Common myeloid progenitor, CD34-positive (primary cell): ENCODE measurements at regions not wholly inside any gene's neighbourhood (a gene's known extent, or its start where the extent isn't known, plus 50 kb on each side); places are given as distances from the start of the nearest gene placed in this dataset.
"Not testable (repeated sequence)": the region's sequence is repeated elsewhere in the genome, so short reads cannot be mapped to it uniquely, and the experiment has no call there.

Experiments used
- CTCF ChIA-PET: fragments of 350-600 bp; sonication (Branson Sonifier 250); formaldehyde crosslinking; loops from one replicate; lab custom pipeline; 2021; ENCODE audit warnings: antibody characterized with exemption; lab: Charles Lee
- POLR2A ChIA-PET: fragments of 350-600 bp; sonication (Branson Sonifier 250); formaldehyde crosslinking; loops from one replicate; lab custom pipeline; 2021; ENCODE audit warnings: antibody characterized with exemption; lab: Charles Lee
- DNase-seq, 3 donors: peaks; one replicate each; pipeline versions ENCODE4 v3.0.0 to v3.0.0-alpha.2; 2013
- H3K27ac ChIP-seq, 2 experiments: 1 replicate in 1 of 2; 2 replicates in 1 of 2; pipeline ENCODE4 v1.7.0; 2013; ENCODE audit warnings: inconsistent platforms in 2 of 2, low read length in 2 of 2, mild to moderate bottlenecking in 2 of 2, low read depth in 1 of 2, moderate library complexity in 1 of 2; ENCODE audit not compliant: severe bottlenecking in 2 of 2, insufficient read depth in 1 of 2, poor library complexity in 1 of 2
- H3K27me3 ChIP-seq, 5 experiments: replicated peaks in 2 of 5; 1 replicate in 3 of 5; 2 replicates in 2 of 5; pipeline versions ENCODE4 v1.6.1 to v1.7.0; 2013; ENCODE audit warnings: low read length in 4 of 5, mild to moderate bottlenecking in 2 of 5, moderate library complexity in 2 of 5, inconsistent platforms in 1 of 5; ENCODE audit not compliant: insufficient read depth in 5 of 5, control insufficient read depth in 4 of 5
- H3K36me3 ChIP-seq, 4 experiments: 1 replicate in 2 of 4; 2 replicates in 2 of 4; pipeline versions ENCODE4 v1.6.1 to v1.7.0; 2013; ENCODE audit warnings: low read length in 3 of 4, control low read depth in 1 of 4, mild to moderate bottlenecking in 1 of 4; ENCODE audit not compliant: control insufficient read depth in 4 of 4, insufficient read depth in 4 of 4
- H3K4me1 ChIP-seq, 4 experiments: 1 replicate in 3 of 4; 2 replicates in 1 of 4; pipeline versions ENCODE4 v1.6.1 to v1.7.1; 2013; ENCODE audit warnings: low read length in 3 of 4, mild to moderate bottlenecking in 3 of 4, control low read depth in 1 of 4, inconsistent platforms in 1 of 4, moderate library complexity in 1 of 4; ENCODE audit not compliant: control insufficient read depth in 4 of 4, insufficient read depth in 4 of 4; ENCODE audit errors: control extremely low read depth in 1 of 4
- H3K4me3 ChIP-seq, 7 experiments: 1 replicate in 4 of 7; 2 replicates in 3 of 7; pipeline versions ENCODE4 v1.5.1 to v1.7.0; 2013; ENCODE audit warnings: mild to moderate bottlenecking in 7 of 7, low read length in 6 of 7, moderate library complexity in 6 of 7, inconsistent platforms in 2 of 7, low read depth in 2 of 7, control low read depth in 1 of 7; ENCODE audit not compliant: insufficient read depth in 4 of 7, control insufficient read depth in 1 of 7; ENCODE audit errors: extremely low read depth in 1 of 7
- H3K9me3 ChIP-seq, 5 experiments: 1 replicate in 4 of 5; 2 replicates in 1 of 5; pipeline versions ENCODE4 v1.6.1 to v1.7.1; 2013; ENCODE audit warnings: low read length in 4 of 5, mild to moderate bottlenecking in 2 of 5, inconsistent platforms in 1 of 5, low read depth in 1 of 5, moderate library complexity in 1 of 5; ENCODE audit not compliant: control insufficient read depth in 4 of 5, insufficient read depth in 2 of 5; ENCODE audit errors: control extremely low read depth in 1 of 5
- WGBS: methylation state at CpG from one replicate; pipeline ENCODE4 v1.1.5; 2013; ENCODE audit not compliant: insufficient coverage; 5-methylcytosine and 5-hydroxymethylcytosine counted together

- H3K27me3 ChIP-seq, H3K36me3 ChIP-seq, DNase-seq, H3K27ac ChIP-seq, H3K9me3 ChIP-seq, CTCF ChIA-PET, POLR2A ChIA-PET, H3K4me1 ChIP-seq, H3K4me3 ChIP-seq: not testable (repeated sequence)
- WGBS: no CpG with 5 or more reads among the region's 7 CpGs
These were observed 108.1 kb downstream of the GOLGA6L6 start for GRCh38 chr15:20433468-20433867.

- DNase-seq, H3K27me3 ChIP-seq, H3K36me3 ChIP-seq, POLR2A ChIA-PET, H3K4me3 ChIP-seq, CTCF ChIA-PET, H3K4me1 ChIP-seq, H3K9me3 ChIP-seq, H3K27ac ChIP-seq: not testable (repeated sequence)
- WGBS: no CpG with 5 or more reads among the region's 11 CpGs
These were observed 111.1 kb downstream of the GOLGA6L6 start for GRCh38 chr15:20430495-20430894.

GRCh38 chr15:20420710-20421109, 120.9 kb downstream of the GOLGA6L6 start:
- H3K9me3 ChIP-seq, H3K27ac ChIP-seq, H3K4me3 ChIP-seq, H3K36me3 ChIP-seq, H3K4me1 ChIP-seq, POLR2A ChIA-PET, H3K27me3 ChIP-seq, CTCF ChIA-PET, DNase-seq: not testable (repeated sequence)
- WGBS: 63% methylated on average over 1 of the region's 2 CpGs

GRCh38 chr15:20416618-20417017, 125.0 kb downstream of the GOLGA6L6 start:
- H3K9me3 ChIP-seq, H3K27me3 ChIP-seq, H3K4me1 ChIP-seq, H3K27ac ChIP-seq, CTCF ChIA-PET, H3K36me3 ChIP-seq, H3K4me3 ChIP-seq, DNase-seq, POLR2A ChIA-PET: not testable (repeated sequence)
- 97% methylated on average over 4 of the region's 7 CpGs for WGBS

- CTCF ChIA-PET, H3K4me3 ChIP-seq, H3K36me3 ChIP-seq, POLR2A ChIA-PET, DNase-seq, H3K27ac ChIP-seq, H3K4me1 ChIP-seq, H3K27me3 ChIP-seq, H3K9me3 ChIP-seq: not testable (repeated sequence)
- WGBS: 79% methylated on average over 3 of the region's 4 CpGs
These were observed 131.9 kb downstream of the GOLGA6L6 start for GRCh38 chr15:20409667-20410198.

- 94% methylated on average over 1 of the region's 1 CpG for WGBS
- no peak overlapping the region for H3K27ac ChIP-seq
- no peak for DNase-seq
- no peaks in the 10 kb centered on the region for H3K27me3 ChIP-seq
- ChIA-PET POLR2A (no interaction called here), CTCF (no interaction called here)
- no peak overlapping the region for H3K4me3 ChIP-seq
- H3K4me1 ChIP-seq: no peaks in the 10 kb centered on the region
- H3K36me3 ChIP-seq: no peaks in the 10 kb centered on the region
- H3K9me3 ChIP-seq: peaks cover 0 to 10% (median 3%) of the 10 kb centered on the region in 5 experiments
These were observed 132.4 kb downstream of the GOLGA6L6 start for GRCh38 chr15:20409247-20409646.

GRCh38 chr15:20407553-20407952, 134.0 kb downstream of the GOLGA6L6 start:
- no peak for DNase-seq
- Histone ChIP-seq H3K27ac (no peak overlapping the region), H3K36me3 (no peaks in the 10 kb centered on the region), H3K4me3 (no peak overlapping the region), H3K27me3 (no peaks in the 10 kb centered on the region), H3K9me3 (peaks cover 0 to 10% (median 3%) of the 10 kb centered on the region in 5 experiments), H3K4me1 (no peaks in the 10 kb centered on the region)
- WGBS: 74% methylated on average over 5 of the region's 6 CpGs
- CTCF ChIA-PET: no interaction called here
- POLR2A ChIA-PET: no interaction called here
